Lower lobe of right lung (tissue), 2 donors: ENCODE measurements at regions not wholly inside any gene's neighbourhood (a gene's known extent, or its start where the extent isn't known, plus 50 kb on each side); places are given as distances from the start of the nearest gene placed in this dataset.
"Not testable (repeated sequence)": the region's sequence is repeated elsewhere in the genome, so short reads cannot be mapped to it uniquely, and the experiment has no call there.

Experiments
- ATAC-seq, 2 donors: fragments of 200-7000 bp; cut with Tn5 transposase; one replicate each; pipeline ENCODE4 v1.9.1; 2020 to 2022; ENCODE audit warnings: mild to moderate bottlenecking in 2 of 2, moderate library complexity in 2 of 2
- DNase-seq: peaks from one replicate; pipeline ENCODE4 v3.0.0-alpha.2; 2020
- H3K27ac ChIP-seq: fragments of 200-600 bp; one replicate; pipeline ENCODE4 v1.8.0; 2022
- H3K27me3 ChIP-seq: fragments of 200-600 bp; one replicate; pipeline ENCODE4 v1.8.0; 2022; ENCODE audit warnings: low read depth
- H3K36me3 ChIP-seq: fragments of 200-600 bp; one replicate; pipeline ENCODE4 v1.8.0; 2022; ENCODE audit warnings: mild to moderate bottlenecking
- H3K4me1 ChIP-seq: fragments of 200-600 bp; one replicate; pipeline ENCODE4 v1.8.0; 2022
- H3K4me3 ChIP-seq: fragments of 200-600 bp; one replicate; pipeline ENCODE4 v1.8.0; 2022; ENCODE audit warnings: mild to moderate bottlenecking
- H3K9me3 ChIP-seq: fragments of 200-600 bp; one replicate; pipeline ENCODE4 v1.8.0; 2022
- intact Hi-C: fragments of 100-400 bp; cut with DNase I; formaldehyde crosslinking; loops from one replicate; pipeline ENCODE4 v1.11.0; 2022
- TF ChIP-seq, protein P1 (sequence below): fragments of 200-600 bp; IDR thresholded peaks from one replicate; pipeline ENCODE4 v1.8.0; 2022; ENCODE audit warnings: antibody characterized with exemption, mild to moderate bottlenecking
- donor health status: DM: no; HTN: yes; CAD: no; lungs with severe emphysema.

GRCh38 chr10:120047926-120048325 is 155.4 kb downstream of the SEC23IP start:
- no peaks in the 10 kb centered on the region for H3K36me3 ChIP-seq
- H3K4me3 ChIP-seq, result no peak overlapping the region
- H3K9me3 ChIP-seq, result no peaks in the 10 kb centered on the region
- DNase-seq, result no peak
- ATAC-seq, result no peak
- TF ChIP-seq, protein P1, sequence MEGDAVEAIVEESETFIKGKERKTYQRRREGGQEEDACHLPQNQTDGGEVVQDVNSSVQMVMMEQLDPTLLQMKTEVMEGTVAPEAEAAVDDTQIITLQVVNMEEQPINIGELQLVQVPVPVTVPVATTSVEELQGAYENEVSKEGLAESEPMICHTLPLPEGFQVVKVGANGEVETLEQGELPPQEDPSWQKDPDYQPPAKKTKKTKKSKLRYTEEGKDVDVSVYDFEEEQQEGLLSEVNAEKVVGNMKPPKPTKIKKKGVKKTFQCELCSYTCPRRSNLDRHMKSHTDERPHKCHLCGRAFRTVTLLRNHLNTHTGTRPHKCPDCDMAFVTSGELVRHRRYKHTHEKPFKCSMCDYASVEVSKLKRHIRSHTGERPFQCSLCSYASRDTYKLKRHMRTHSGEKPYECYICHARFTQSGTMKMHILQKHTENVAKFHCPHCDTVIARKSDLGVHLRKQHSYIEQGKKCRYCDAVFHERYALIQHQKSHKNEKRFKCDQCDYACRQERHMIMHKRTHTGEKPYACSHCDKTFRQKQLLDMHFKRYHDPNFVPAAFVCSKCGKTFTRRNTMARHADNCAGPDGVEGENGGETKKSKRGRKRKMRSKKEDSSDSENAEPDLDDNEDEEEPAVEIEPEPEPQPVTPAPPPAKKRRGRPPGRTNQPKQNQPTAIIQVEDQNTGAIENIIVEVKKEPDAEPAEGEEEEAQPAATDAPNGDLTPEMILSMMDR, result no peak
- intact Hi-C loops, result no loop called here
- H3K27me3 ChIP-seq, result peaks cover 2% of the 10 kb centered on the region
- H3K4me1 ChIP-seq, result no peaks in the 10 kb centered on the region
- no peak overlapping the region for H3K27ac ChIP-seq

GRCh38 chr10:120048391-120048790 is 155.9 kb downstream of the SEC23IP start:
- Histone ChIP-seq H3K4me1 (no peaks in the 10 kb centered on the region), H3K36me3 (no peaks in the 10 kb centered on the region), H3K27ac (no peak overlapping the region), H3K9me3 (no peaks in the 10 kb centered on the region), H3K27me3 (peaks cover 4% of the 10 kb centered on the region), H3K4me3 (no peak overlapping the region)
- TF ChIP-seq, protein P1, result no peak
- DNase-seq, result no peak
- ATAC-seq, result no peak
- intact Hi-C loops, result no loop called here

DNA sequence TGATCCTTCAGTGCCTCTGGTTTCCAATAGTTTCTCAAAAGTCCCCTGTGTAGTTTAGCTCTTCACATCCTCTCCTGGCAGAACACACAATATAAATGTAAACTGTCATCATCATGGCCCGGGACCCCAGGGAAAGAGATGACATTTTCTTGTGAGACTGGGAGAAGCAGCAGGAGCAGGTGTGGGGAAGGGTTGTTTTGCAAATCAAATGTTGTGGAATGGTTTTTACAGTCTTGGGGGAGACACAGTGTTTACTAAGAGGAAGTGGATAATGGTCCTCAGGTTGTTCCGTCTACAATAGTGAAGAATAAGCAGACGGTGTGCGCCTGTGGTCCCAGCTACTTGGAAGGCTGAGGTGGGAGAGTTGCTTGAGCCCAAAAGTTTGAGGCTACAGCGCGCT is 159.1 kb downstream of the SEC23IP start:
- Histone ChIP-seq H3K36me3 (no peaks in the 10 kb centered on the region), H3K27me3 (peaks cover 4% of the 10 kb centered on the region), H3K4me3 (no peak overlapping the region), H3K9me3 (no peaks in the 10 kb centered on the region), H3K4me1 (no peaks in the 10 kb centered on the region), H3K27ac (no peak overlapping the region)
- DNase-seq (no peak), ATAC-seq (no peak)
- TF ChIP-seq, protein P1, result no peak
- intact Hi-C loops, result no loop called here

GRCh38 chr10:120052964-120053702 is 160.6 kb downstream of the SEC23IP start:
- DNase-seq, result no peak
- Histone ChIP-seq H3K27me3 (peaks cover 4% of the 10 kb centered on the region), H3K4me1 (no peaks in the 10 kb centered on the region), H3K4me3 (no peak overlapping the region), H3K36me3 (no peaks in the 10 kb centered on the region), H3K9me3 (no peaks in the 10 kb centered on the region), H3K27ac (no peak overlapping the region)
- ATAC-seq, result no peak
- TF ChIP-seq, protein P1, result no peak
- intact Hi-C loops, result no loop called here

- H3K27ac ChIP-seq, ATAC-seq, H3K27me3 ChIP-seq, intact Hi-C loops, H3K4me1 ChIP-seq, DNase-seq, H3K9me3 ChIP-seq, H3K4me3 ChIP-seq, H3K36me3 ChIP-seq: not testable (repeated sequence)
Measured at GRCh38 chr10:120059790-120060189, 167.3 kb downstream of the SEC23IP start.

GRCh38 chr10:120067427-120067826 is 174.9 kb downstream of the SEC23IP start:
- TF ChIP-seq, protein P1, result no peak
- no peaks in the 10 kb centered on the region for H3K36me3 ChIP-seq
- no peak overlapping the region for H3K4me3 ChIP-seq
- H3K9me3 ChIP-seq, result no peaks in the 10 kb centered on the region
- H3K27ac ChIP-seq, result no peak overlapping the region
- ATAC-seq (no peak), DNase-seq (no peak)
- H3K4me1 ChIP-seq, result no peaks in the 10 kb centered on the region
- intact Hi-C loops, result no loop called here
- H3K27me3 ChIP-seq, result peaks cover 11% of the 10 kb centered on the region
